GM23248 (cell line): ENCODE measurements at regions not wholly inside any gene's neighbourhood (a gene's known extent, or its start where the extent isn't known, plus 50 kb on each side); places are given as distances from the start of the nearest gene placed in this dataset.

Source experiments
- DNase-seq: peaks from one replicate; pipeline ENCODE4 v3.0.0-alpha.2; 2015
- H2AFZ ChIP-seq: fragments of 200-600 bp; sonication (generic); 2 replicates; pipeline ENCODE4 v1.6.1; 2016; ENCODE audit warnings: antibody characterized with exemption
- H3F3A ChIP-seq: fragments of 200-600 bp; sonication (generic); 2 replicates; pipeline ENCODE4 v1.6.1; 2016; ENCODE audit warnings: mild to moderate bottlenecking, antibody characterized with exemption, mixed run types; ENCODE audit not compliant: insufficient read depth
- H3K27ac ChIP-seq: fragments of 200-600 bp; sonication (generic); 2 replicates; pipeline ENCODE4 v1.5.1; 2016; ENCODE audit warnings: mild to moderate bottlenecking
- H3K27me3 ChIP-seq: fragments of 200-600 bp; sonication (generic); replicated peaks from 2 replicates; pipeline ENCODE4 v1.6.1; 2016; ENCODE audit warnings: mild to moderate bottlenecking; ENCODE audit not compliant: insufficient read depth
- H3K36me3 ChIP-seq: fragments of 200-600 bp; sonication (generic); 2 replicates; pipeline ENCODE4 v1.6.1; 2016; ENCODE audit warnings: low read depth, mild to moderate bottlenecking
- H3K4me1 ChIP-seq: fragments of 200-600 bp; sonication (generic); 2 replicates; pipeline ENCODE4 v1.6.1; 2016; ENCODE audit warnings: mild to moderate bottlenecking; ENCODE audit not compliant: insufficient read depth
- H3K4me2 ChIP-seq: fragments of 200-600 bp; sonication (generic); one replicate; pipeline ENCODE4 v1.6.1; 2016; ENCODE audit warnings: mild to moderate bottlenecking; ENCODE audit not compliant: unreplicated experiment
- H3K4me3 ChIP-seq: fragments of 200-600 bp; sonication (generic); 2 replicates; pipeline ENCODE4 v1.5.1; 2016; ENCODE audit warnings: mild to moderate bottlenecking
- H3K79me2 ChIP-seq: fragments of 200-600 bp; sonication (generic); 2 replicates; pipeline ENCODE4 v1.6.1; 2016; ENCODE audit warnings: mild to moderate bottlenecking; ENCODE audit not compliant: insufficient read depth
- H3K9ac ChIP-seq: fragments of 200-600 bp; sonication (generic); 2 replicates; pipeline ENCODE4 v1.6.1; 2016; ENCODE audit warnings: mild to moderate bottlenecking
- H3K9me2 ChIP-seq: fragments of 200-600 bp; sonication (generic); 2 replicates; pipeline ENCODE4 v1.6.1; 2016; ENCODE audit warnings: mixed run types, mild to moderate bottlenecking, moderate library complexity; ENCODE audit not compliant: insufficient read depth
- H3K9me3 ChIP-seq: fragments of 200-600 bp; sonication (generic); one replicate; pipeline ENCODE4 v1.6.1; 2017; ENCODE audit warnings: low read depth
- H4K20me1 ChIP-seq: fragments of 200-600 bp; sonication (generic); 2 replicates; pipeline ENCODE4 v1.6.0; 2016; ENCODE audit not compliant: insufficient read depth
- EZH2 ChIP-seq: fragments of 200-600 bp; sonication (generic); IDR thresholded peaks from 2 replicates; pipeline ENCODE4 v1.6.1; 2018; ENCODE audit warnings: antibody characterized with exemption, mild to moderate bottlenecking; ENCODE audit not compliant: insufficient read depth, poor library complexity, severe bottlenecking
- EZH2phosphoT487 ChIP-seq: fragments of 200-600 bp; sonication (generic); IDR thresholded peaks from 2 replicates; pipeline ENCODE4 v1.6.1; 2018; ENCODE audit warnings: antibody characterized with exemption, moderate library complexity, mild to moderate bottlenecking, low read depth; ENCODE audit not compliant: insufficient read depth
- WGBS, 2 experiments: methylation state at CpG; one replicate each; pipeline ENCODE4 v1.1.6; 2015 to 2017; ENCODE audit warnings: low lambda C conversion rate in 2 of 2, low coverage in 1 of 2; ENCODE audit errors: missing lambda C conversion rate in 2 of 2; 5-methylcytosine and 5-hydroxymethylcytosine counted together
- in situ Hi-C: fragments of 300-500 bp; cut with MboI; formaldehyde crosslinking; loops from 2 replicates; pipeline ENCODE4 v1.15.0; 2020

- no peaks in the 10 kb centered on the region for H3F3A ChIP-seq
- H2AFZ ChIP-seq = no peak overlapping the region
- DNase-seq = peak; percentile 28
- no peaks in the 10 kb centered on the region for H3K9me3 ChIP-seq
- no peak overlapping the region for H3K9ac ChIP-seq
- peaks cover 14% of the 10 kb centered on the region for H3K4me1 ChIP-seq
- in situ Hi-C loops = no loop called here
- H3K9me2 ChIP-seq = no peaks in the 10 kb centered on the region
- H3K27ac ChIP-seq = no peak overlapping the region
- H3K79me2 ChIP-seq = no peaks in the 10 kb centered on the region
- peak overlapping the region; percentile 35 for H3K4me2 ChIP-seq
- H3K4me3 ChIP-seq = no peak overlapping the region
- no peaks in the 10 kb centered on the region for H3K27me3 ChIP-seq
- no peaks in the 10 kb centered on the region for H3K36me3 ChIP-seq
- TF ChIP-seq EZH2 = no peak
- TF ChIP-seq EZH2phosphoT487 = no peak
- H4K20me1 ChIP-seq = no peaks in the 10 kb centered on the region
Observed at GRCh38 chrX:45435481-45435880, 234.8 kb upstream of the DIPK2B start.

- H3K9me3 ChIP-seq = no peaks in the 10 kb centered on the region
- H3K27me3 ChIP-seq = no peaks in the 10 kb centered on the region
- H2AFZ ChIP-seq = no peak overlapping the region
- WGBS, 2 experiments = 89 to 91% methylated on average over 1 of the region's 1 CpG
- H3K4me1 ChIP-seq = peaks cover 19% of the 10 kb centered on the region
- no peak for DNase-seq
- H3K9ac ChIP-seq = no peak overlapping the region
- H3K4me2 ChIP-seq = no peak overlapping the region
- H3K4me3 ChIP-seq = no peak overlapping the region
- no peak overlapping the region for H3K27ac ChIP-seq
- peaks cover 3% of the 10 kb centered on the region; the same call in 1 of the 2 replicates for H3F3A ChIP-seq
- no peaks in the 10 kb centered on the region for H3K36me3 ChIP-seq
- TF ChIP-seq EZH2phosphoT487 = no peak
- H3K79me2 ChIP-seq = no peaks in the 10 kb centered on the region
- H3K9me2 ChIP-seq = no peaks in the 10 kb centered on the region
- in situ Hi-C loops = no loop called here
- no peaks in the 10 kb centered on the region for H4K20me1 ChIP-seq
Observed at GRCh38 chrX:45434231-45434630, 233.6 kb upstream of the DIPK2B start.

DNA sequence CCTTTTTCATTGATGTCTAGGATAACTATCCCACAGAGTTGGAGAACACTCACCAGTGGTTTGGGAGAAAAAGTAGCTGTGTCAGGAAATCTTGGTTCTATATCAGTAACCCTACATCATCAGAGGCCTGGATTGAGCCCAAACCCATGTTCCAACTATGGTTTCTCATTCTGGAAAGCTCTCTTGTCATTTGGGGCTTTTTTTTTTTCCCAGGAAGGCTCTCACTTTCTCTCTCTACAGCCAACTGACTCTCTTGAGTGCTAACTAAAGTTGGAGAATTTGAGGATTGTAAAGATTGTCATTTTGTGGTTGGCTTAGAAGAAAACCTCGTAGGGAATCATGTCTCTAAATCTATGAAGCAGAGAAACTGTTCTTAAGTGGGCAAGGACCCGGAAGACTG lies 228.2 kb upstream of the DIPK2B start:
- Histone ChIP-seq H3F3A (peaks cover 10% of the 10 kb centered on the region; the same call in 1 of the 2 replicates), H3K27me3 (no peaks in the 10 kb centered on the region), H3K79me2 (no peaks in the 10 kb centered on the region), H2AFZ (peak overlapping the region; percentile 43; the same call in 1 of the 2 replicates), H3K9ac (no peak overlapping the region), H3K4me3 (no peak overlapping the region), H4K20me1 (no peaks in the 10 kb centered on the region), H3K27ac (0 out of 2 replicates have a peak overlapping the region, but pooled peaks have one; percentile 20), H3K9me3 (no peaks in the 10 kb centered on the region), H3K4me2 (no peak overlapping the region), H3K4me1 (peaks cover 18% of the 10 kb centered on the region), H3K9me2 (no peaks in the 10 kb centered on the region), H3K36me3 (no peaks in the 10 kb centered on the region)
- TF ChIP-seq EZH2 = no peak
- no peak for TF ChIP-seq EZH2phosphoT487
- 46% methylated on average over 2 of the region's 2 CpGs for WGBS, 2 experiments
- DNase-seq = peak; percentile 31
- in situ Hi-C loops = no loop called here

DNA sequence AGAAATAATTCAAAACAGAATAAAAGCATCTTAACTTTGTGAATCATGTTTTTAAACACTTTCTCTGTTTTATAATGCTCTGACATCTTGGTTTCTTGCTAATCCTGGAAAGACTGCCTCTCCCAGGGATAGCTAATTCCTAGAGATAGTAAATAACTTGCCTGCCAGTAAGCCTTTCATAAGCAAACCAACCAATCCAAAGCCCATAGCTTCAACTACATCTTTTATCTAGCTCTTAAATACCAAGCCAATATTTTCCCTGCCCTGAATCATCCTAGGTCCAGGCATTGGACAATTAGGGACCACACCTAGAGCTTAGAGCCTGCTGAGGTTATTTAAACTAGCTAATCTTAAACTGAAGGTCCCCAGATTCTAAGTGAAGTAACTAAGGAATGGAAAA lies 223.7 kb upstream of the DIPK2B start:
- in situ Hi-C loops = no loop called here
- DNase-seq = peak; percentile 20

GRCh38 chrX:45422216-45422925 lies 221.7 kb upstream of the DIPK2B start:
- no peak overlapping the region for H3K4me2 ChIP-seq
- no peak for TF ChIP-seq EZH2
- TF ChIP-seq EZH2phosphoT487 = no peak
- in situ Hi-C loops = no loop called here

More for the DNA sequence above, 223.7 kb upstream of the DIPK2B start:
- H3K4me3 ChIP-seq = no peak overlapping the region
- H2AFZ ChIP-seq = no peak overlapping the region
- H3K9ac ChIP-seq = no peak overlapping the region
- peaks cover 23% of the 10 kb centered on the region for H3K4me1 ChIP-seq
- H3K27ac ChIP-seq = no peak overlapping the region
- no peaks in the 10 kb centered on the region for H4K20me1 ChIP-seq
- no peak for TF ChIP-seq EZH2phosphoT487
- TF ChIP-seq EZH2 = no peak
- no peaks in the 10 kb centered on the region for H3K9me2 ChIP-seq
- no peaks in the 10 kb centered on the region for H3K79me2 ChIP-seq
- H3K9me3 ChIP-seq = no peaks in the 10 kb centered on the region
- no peak overlapping the region for H3K4me2 ChIP-seq
- no peaks in the 10 kb centered on the region for H3K36me3 ChIP-seq
- no peaks in the 10 kb centered on the region for H3K27me3 ChIP-seq
- peaks cover 21% of the 10 kb centered on the region for H3F3A ChIP-seq

More at GRCh38 chrX:45422216-45422925, 221.7 kb upstream of the DIPK2B start:
- H2AFZ ChIP-seq = no peak overlapping the region
- H3K4me1 ChIP-seq = peaks cover 15% of the 10 kb centered on the region
- H3K36me3 ChIP-seq = no peaks in the 10 kb centered on the region
- no peaks in the 10 kb centered on the region for H3K9me2 ChIP-seq
- no peaks in the 10 kb centered on the region for H4K20me1 ChIP-seq
- no peaks in the 10 kb centered on the region for H3K9me3 ChIP-seq
- no peaks in the 10 kb centered on the region for H3K27me3 ChIP-seq
- peak; percentile 39 for DNase-seq
- H3K4me3 ChIP-seq = no peak overlapping the region
- peak overlapping the region; percentile 39 for H3K27ac ChIP-seq
- H3F3A ChIP-seq = peaks cover 13% of the 10 kb centered on the region
- H3K9ac ChIP-seq = no peak overlapping the region
- H3K79me2 ChIP-seq = no peaks in the 10 kb centered on the region
- 0 to 6% methylated on average over 1 of the region's 1 CpG for WGBS, 2 experiments
